Ishikawa (cell line): ENCODE measurements at regions not wholly inside any gene's neighbourhood (a gene's known extent, or its start where the extent isn't known, plus 50 kb on each side); places are given as distances from the start of the nearest gene placed in this dataset.

Experiments
- CEBPB ChIP-seq: IDR thresholded peaks from 2 replicates; pipeline ENCODE4 v1.6.1; 2012
- CREB1 ChIP-seq: IDR thresholded peaks from 2 replicates; pipeline ENCODE4 v1.6.1; 2012; ENCODE audit warnings: low read depth
- EGR1 ChIP-seq: IDR thresholded peaks from 2 replicates; pipeline ENCODE4 v1.6.1; 2012
- EP300 ChIP-seq: IDR thresholded peaks from 2 replicates; pipeline ENCODE4 v1.6.1; 2012; ENCODE audit warnings: borderline replicate concordance
- FOXM1 ChIP-seq: IDR thresholded peaks from 2 replicates; pipeline ENCODE4 v1.6.1; 2012; ENCODE audit warnings: low read depth, borderline replicate concordance
- MAX ChIP-seq: IDR thresholded peaks from 2 replicates; pipeline ENCODE4 v1.6.1; 2012
- NFIC ChIP-seq: IDR thresholded peaks from 2 replicates; pipeline ENCODE4 v1.6.1; 2012
- RAD21 ChIP-seq: IDR thresholded peaks from 2 replicates; pipeline ENCODE4 v1.6.1; 2012; ENCODE audit warnings: low read depth
- REST ChIP-seq: IDR thresholded peaks from 2 replicates; pipeline ENCODE4 v1.6.1; 2012; ENCODE audit warnings: low read depth, mild to moderate bottlenecking
- TAF1 ChIP-seq: IDR thresholded peaks from 2 replicates; pipeline ENCODE4 v1.6.1; 2012; ENCODE audit warnings: low read depth, mild to moderate bottlenecking
- TCF12 ChIP-seq: IDR thresholded peaks from 2 replicates; pipeline ENCODE4 v1.6.1; 2012; ENCODE audit warnings: low read depth
- TEAD4 ChIP-seq: IDR thresholded peaks from 2 replicates; pipeline ENCODE4 v1.6.1; 2012
- USF1 ChIP-seq: IDR thresholded peaks from 2 replicates; pipeline ENCODE4 v1.6.1; 2012
- YY1 ChIP-seq: IDR thresholded peaks from 2 replicates; pipeline ENCODE4 v1.6.1; 2012; ENCODE audit warnings: low read depth
- ZBTB7A ChIP-seq: IDR thresholded peaks from 2 replicates; pipeline ENCODE4 v1.6.1; 2012; ENCODE audit warnings: low read depth

- TF ChIP-seq CEBPB (no peak), EP300 (no peak), TCF12 (no peak), CREB1 (no peak), TEAD4 (no peak), RAD21 (no peak), REST (no peak), ZBTB7A (no peak), NFIC (no peak), MAX (no peak), FOXM1 (no peak), EGR1 (no peak), USF1 (no peak)
Measured at GRCh38 chr14:49489341-49489740, 96.8 kb downstream of the RPS29 start.

GRCh38 chr14:49487238-49487637, 98.9 kb downstream of the RPS29 start:
- TF ChIP-seq FOXM1 (no peak), EP300 (no peak)

GRCh38 chr14:49485290-49485689, 100.9 kb downstream of the RPS29 start:
- no peak for TF ChIP-seq REST

- TF ChIP-seq REST (no peak), TAF1 (no peak), NFIC (no peak), TCF12 (no peak), EGR1 (no peak), EP300 (no peak), CEBPB (no peak)
Measured at GRCh38 chr14:49484180-49484579, 102.0 kb downstream of the RPS29 start.

- TF ChIP-seq FOXM1 (no peak), TEAD4 (no peak), REST (no peak), CREB1 (no peak), CEBPB (no peak), MAX (no peak), ZBTB7A (no peak), EGR1 (no peak), YY1 (no peak), TCF12 (no peak), RAD21 (no peak)
Measured at GRCh38 chr14:49483268-49483667, 102.9 kb downstream of the RPS29 start.
